GM18858 (cell line): ENCODE measurements at regions not wholly inside any gene's neighbourhood (a gene's known extent, or its start where the extent isn't known, plus 50 kb on each side); places are given as distances from the start of the nearest gene placed in this dataset.
"Not testable (repeated sequence)": the region's sequence is repeated elsewhere in the genome, so short reads cannot be mapped to it uniquely, and the experiment has no call there.

Experiments used
- ATAC-seq: cut with Tn5 transposase; IDR thresholded peaks from one replicate; pipeline ENCODE4 v1.9.1; 2021; ENCODE audit not compliant: unreplicated experiment

GRCh38 chr18:26654616-26655524 is 106.5 kb upstream of the KCTD1 start:
- no peak for ATAC-seq

- ATAC-seq: no peak
These were observed 105.7 kb upstream of the KCTD1 start for GRCh38 chr18:26653943-26654615.

GRCh38 chr18:26652501-26652900 is 104.1 kb upstream of the KCTD1 start:
- ATAC-seq: no peak

GRCh38 chr18:26650310-26651268 is 102.2 kb upstream of the KCTD1 start:
- no peak for ATAC-seq

- no peak for ATAC-seq
These were observed 100.8 kb upstream of the KCTD1 start for GRCh38 chr18:26649193-26649543.

GRCh38 chr18:26648509-26649192 is 100.3 kb upstream of the KCTD1 start:
- ATAC-seq: no peak

- no peak for ATAC-seq
These were observed 98.5 kb upstream of the KCTD1 start for GRCh38 chr18:26646901-26647300.

GRCh38 chr18:26642440-26643348 is 94.3 kb upstream of the KCTD1 start:
- no peak for ATAC-seq

GRCh38 chr18:26640541-26640940 is 92.2 kb upstream of the KCTD1 start:
- ATAC-seq: no peak

GRCh38 chr18:26639149-26639548 is 90.8 kb upstream of the KCTD1 start:
- ATAC-seq: no peak

GRCh38 chr18:26637983-26638382 is 89.6 kb upstream of the KCTD1 start:
- ATAC-seq: no peak

GRCh38 chr18:26637324-26637723 is 89.0 kb upstream of the KCTD1 start:
- no peak for ATAC-seq

- no peak for ATAC-seq
These were observed 87.1 kb upstream of the KCTD1 start for GRCh38 chr18:26635466-26635865.

GRCh38 chr18:26634631-26635030 is 86.3 kb upstream of the KCTD1 start:
- no peak for ATAC-seq

GRCh38 chr18:26631135-26631534 is 82.8 kb upstream of the KCTD1 start:
- no peak for ATAC-seq

- no peak for ATAC-seq
These were observed 82.2 kb upstream of the KCTD1 start for GRCh38 chr18:26630596-26630995.

GRCh38 chr18:26628017-26628416 is 79.7 kb upstream of the KCTD1 start:
- ATAC-seq: no peak

GRCh38 chr18:26624443-26624842 is 76.1 kb upstream of the KCTD1 start:
- ATAC-seq: no peak

- ATAC-seq: not testable (repeated sequence)
These were observed 75.0 kb upstream of the KCTD1 start for GRCh38 chr18:26623314-26623713.
